ENCODE measurements at regions not wholly inside any gene's neighbourhood (a gene's known extent, or its start where the extent isn't known, plus 50 kb on each side); places are given as distances from the start of the nearest gene placed in this dataset.

- CTCF ChIA-PET, result no interaction called here
- no peak overlapping the region for H2AFZ ChIP-seq (replicated peaks; ENCODE audit: low read length, poor library complexity)
- H3K79me1 ChIP-seq (ENCODE audit: low read depth in 1 of 2, low read length in 2 of 2), result no peaks in the 10 kb centered on the region
Measured at GRCh38 chr11:34566208-34566551, 52.6 kb upstream of the ELF5 start.

More at GRCh38 chr11:34566208-34566551, 52.6 kb upstream of the ELF5 start:
- BruUV-seq (replicated peaks), result no TSS peak
- in situ Hi-C loops (cut with MboI; ENCODE audit: low sequenced_read_pairs), result no loop called here
- Histone ChIP-seq H2AK5ac (ENCODE audit: low read depth, low read length) (no peak overlapping the region), H4K91ac (ENCODE audit: insufficient read depth, low read depth, low read length) (no peak overlapping the region), H3K4me2 (ENCODE audit: low read depth, low read length) (no peak overlapping the region), H4K20me1 (ENCODE audit: insufficient read depth, low read length) (no peaks in the 10 kb centered on the region), H3K18ac (ENCODE audit: low read depth, low read length) (no peak overlapping the region), H3K4ac (ENCODE audit: low read depth, low read length) (no peak overlapping the region), H4K8ac (ENCODE audit: low read depth in 2 of 2, low read length in 2 of 2) (no peak overlapping the region), H2BK120ac (ENCODE audit: low read depth, low read length) (no peak overlapping the region), H3K9me1 (ENCODE audit: insufficient read depth, low read length) (peaks cover 6% of the 10 kb centered on the region; the same call in 1 of the 2 replicates), H3K23ac (ENCODE audit: low read depth, low read length) (no peak overlapping the region), H3K4me1 (ENCODE audit: control insufficient read depth, insufficient read depth, low read length) (peaks cover 6% of the 10 kb centered on the region), H3K14ac (replicated peaks; ENCODE audit: low read depth, low read length) (no peak overlapping the region), H2BK5ac (ENCODE audit: low read depth, low read length, poor library complexity, severe bottlenecking) (no peak overlapping the region), H3K56ac (ENCODE audit: extremely low read depth, insufficient read depth, low read length) (no peak overlapping the region), H2BK20ac (ENCODE audit: low read depth, low read length) (no peak overlapping the region), H3K27ac (ENCODE audit: insufficient read depth, low read length) (no peak overlapping the region), H3K9ac (ENCODE audit: low read depth, low read length) (no peak overlapping the region), H2AK9ac (replicated peaks; ENCODE audit: low read depth, low read length, poor library complexity) (no peak overlapping the region), H3K36me3 (ENCODE audit: control insufficient read depth, insufficient read depth, low read length) (no peaks in the 10 kb centered on the region), H3K27me3 (ENCODE audit: control insufficient read depth, insufficient read depth, low read length) (peaks cover 32% of the 10 kb centered on the region), H3K9me3 (ENCODE audit: control insufficient read depth, insufficient read depth, low read length) (no peaks in the 10 kb centered on the region; the same call in 1 of the 2 replicates), H2BK15ac (ENCODE audit: low read depth, low read length) (no peak overlapping the region), H4K5ac (ENCODE audit: low read depth, low read length) (no peak overlapping the region), H3K4me3 (ENCODE audit: insufficient read depth, low read depth, low read length) (no peak overlapping the region)
- TF ChIP-seq FOS (IDR thresholded peaks at IDR 0.05; ENCODE audit: low read depth, low read length), result no peak
- no peak for TF ChIP-seq BHLHE40 (IDR thresholded peaks at IDR 0.05; ENCODE audit: low read depth, low read length)
- TF ChIP-seq CTCF (conservative IDR thresholded peaks at IDR 0.05; ENCODE audit: low read depth, low read length), result no peak
- no peak for TF ChIP-seq CEBPB (IDR thresholded peaks at IDR 0.05; ENCODE audit: low read depth, low read length)
- no peak for TF ChIP-seq NFE2L2 (IDR thresholded peaks at IDR 0.05; ENCODE audit: low read depth, low read length)
- TF ChIP-seq MAFK (IDR thresholded peaks at IDR 0.05; ENCODE audit: low read depth, low read length), result no peak
- TF ChIP-seq POLR2A (IDR thresholded peaks at IDR 0.05; ENCODE audit: low read depth, low read length), result no peak
- TF ChIP-seq CHD1 (IDR thresholded peaks at IDR 0.05; ENCODE audit: low read depth, low read length), result no peak
- no peak for TF ChIP-seq SMC3 (IDR thresholded peaks at IDR 0.05; ENCODE audit: low read depth, low read length)
- TF ChIP-seq MXI1 (IDR thresholded peaks at IDR 0.05; ENCODE audit: borderline replicate concordance, low read depth, low read length), result no peak
- no peak for TF ChIP-seq RAD21 (IDR thresholded peaks at IDR 0.05; ENCODE audit: low read length)
- TF ChIP-seq USF2 (IDR thresholded peaks at IDR 0.05; ENCODE audit: low read depth, low read length), result no peak
- no peak for TF ChIP-seq MAZ (IDR thresholded peaks at IDR 0.05; ENCODE audit: borderline replicate concordance, low read depth, low read length)
- WGBS, 2 experiments (ENCODE audit: extremely low coverage in 2 of 2, insufficient read length in 1 of 2), result no CpG with 5 or more reads among the region's 3 CpGs
- POLR2A ChIA-PET (ENCODE audit: unreplicated experiment), result no interaction called here
- ATAC-seq (ENCODE audit: low read depth), result no peak
- intact Hi-C loops (cut with micrococcal nuclease), result no loop called here
- DNase-seq, result no peak
- dilution Hi-C loops (cut with HindIII; ENCODE audit: low sequenced_read_pairs, unreplicated experiment), result no loop called here

Measured in IMR-90 (cell line).